ENCODE measurements at regions not wholly inside any gene's neighbourhood (a gene's known extent, or its start where the extent isn't known, plus 50 kb on each side); places are given as distances from the start of the nearest gene placed in this dataset.

DNA sequence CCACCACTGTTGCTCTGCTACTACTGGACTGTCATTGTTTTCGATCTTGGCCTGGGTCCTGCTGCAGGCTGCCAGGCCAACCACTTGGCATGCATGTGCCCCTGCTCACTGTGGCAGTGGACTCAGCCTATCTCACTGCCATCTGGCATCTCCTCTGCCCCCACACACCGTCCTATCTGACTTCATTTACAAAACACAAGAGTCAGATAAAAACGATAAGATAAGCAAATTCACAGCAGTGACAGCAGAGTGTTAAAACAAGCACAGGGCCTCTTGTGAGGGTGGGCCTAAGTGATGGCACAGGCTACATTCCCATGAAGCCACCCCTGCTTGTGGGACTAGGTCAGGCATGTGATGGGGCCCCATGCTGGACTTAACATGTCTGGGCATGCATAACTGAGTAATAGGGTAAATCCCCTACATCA is 68.1 kb downstream of the CRYGS start:
- TF ChIP-seq CTCF (IDR thresholded peaks at IDR 0.05) (no peak), POLR2A (IDR thresholded peaks at IDR 0.05) (no peak)
